Natural killer cell (primary cell): ENCODE measurements at regions not wholly inside any gene's neighbourhood (a gene's known extent, or its start where the extent isn't known, plus 50 kb on each side); places are given as distances from the start of the nearest gene placed in this dataset.

ENCODE experiments used
- ATAC-seq, 3 donors: fragments of 150-1000 bp in 2 of 3; fragments of 200-7000 bp in 1 of 3; cut with Tn5 transposase; 1 replicate in 1 of 3; 2 replicates in 2 of 3; pipeline ENCODE4 v1.10.0; 2021; ENCODE audit warnings: mild to moderate bottlenecking in 2 of 3, moderate library complexity in 2 of 3
- DNase-seq, 2 donors: peaks; one replicate each; pipeline versions ENCODE4 v3.0.0 to v3.0.0-alpha.2; 2013 to 2021; ENCODE audit warnings: mixed read lengths in 1 of 2
- H3K27ac ChIP-seq: one replicate; pipeline ENCODE4 v1.5.1; 2013; ENCODE audit warnings: mild to moderate bottlenecking, low read length
- H3K27me3 ChIP-seq: one replicate; pipeline ENCODE4 v1.6.1; 2013; ENCODE audit warnings: low read length; ENCODE audit not compliant: control insufficient read depth, insufficient read depth
- H3K36me3 ChIP-seq: one replicate; pipeline ENCODE4 v1.6.1; 2013; ENCODE audit warnings: low read length; ENCODE audit not compliant: control insufficient read depth, insufficient read depth
- H3K4me1 ChIP-seq: one replicate; pipeline ENCODE4 v1.6.1; 2013; ENCODE audit warnings: low read length; ENCODE audit not compliant: control insufficient read depth, insufficient read depth
- H3K4me3 ChIP-seq: one replicate; pipeline ENCODE4 v1.5.1; 2013; ENCODE audit warnings: low read length
- H3K9me3 ChIP-seq: one replicate; pipeline ENCODE4 v1.6.1; 2013; ENCODE audit warnings: low read length; ENCODE audit not compliant: control insufficient read depth, insufficient read depth
- H3K27ac Mint-ChIP-seq, 2 donors: one replicate each; pipeline ENCODE4 v1.8.0; 2022; ENCODE audit warnings: mild to moderate bottlenecking in 2 of 2, mixed read lengths in 2 of 2, moderate library complexity in 1 of 2
- H3K27me3 Mint-ChIP-seq, 2 donors: one replicate each; pipeline ENCODE4 v1.8.0; 2022; ENCODE audit warnings: low read depth in 2 of 2, mixed read lengths in 2 of 2
- H3K36me3 Mint-ChIP-seq: one replicate; pipeline ENCODE4 v1.8.0; 2022; ENCODE audit warnings: mixed read lengths
- H3K4me1 Mint-ChIP-seq, 2 donors: one replicate each; pipeline ENCODE4 v1.8.0; 2022; ENCODE audit warnings: mixed read lengths in 2 of 2
- H3K4me3 Mint-ChIP-seq: one replicate; pipeline ENCODE4 v1.8.0; 2022; ENCODE audit warnings: mild to moderate bottlenecking, moderate library complexity, mixed read lengths
- H3K9me3 Mint-ChIP-seq, 2 donors: one replicate each; pipeline ENCODE4 v1.8.0; 2022; ENCODE audit warnings: mixed read lengths in 2 of 2
- CTCF ChIP-seq: fragments of 200-600 bp; IDR thresholded peaks from one replicate; pipeline ENCODE4 v1.8.0; 2022; ENCODE audit warnings: antibody characterized with exemption
- WGBS: methylation state at CpG from one replicate; pipeline ENCODE4 v1.1.7; 2013; ENCODE audit warnings: missing lambda C conversion rate; ENCODE audit not compliant: insufficient coverage; 5-methylcytosine and 5-hydroxymethylcytosine counted together
- intact Hi-C: fragments of 100-400 bp; cut with micrococcal nuclease; formaldehyde crosslinking; loops from one replicate; pipeline ENCODE4 v1.14.2; 2022

- Histone ChIP-seq H3K27me3 (no peaks in the 10 kb centered on the region), H3K4me1 (no peaks in the 10 kb centered on the region), H3K9me3 (no peaks in the 10 kb centered on the region), H3K27ac (no peak overlapping the region), H3K4me3 (no peak overlapping the region), H3K36me3 (no peaks in the 10 kb centered on the region)
- DNase-seq, result no peak
- ATAC-seq, result no peak
- Mint-ChIP-seq H3K4me3 (no peak overlapping the region), H3K9me3 (peaks cover 2 to 7% of the 10 kb centered on the region in 2 donors), H3K27me3 (no peaks in the 10 kb centered on the region), H3K27ac (no peak overlapping the region), H3K36me3 (no peaks in the 10 kb centered on the region), H3K4me1 (no peaks in the 10 kb centered on the region)
- no peak for TF ChIP-seq CTCF
- intact Hi-C loops, result no loop called here
These were observed 183.3 kb upstream of the INTU start for GRCh38 chr4:127449449-127449848.

GRCh38 chr4:127450276-127450675 is 182.5 kb upstream of the INTU start:
- Histone ChIP-seq H3K27ac (no peak overlapping the region), H3K4me1 (no peaks in the 10 kb centered on the region), H3K27me3 (no peaks in the 10 kb centered on the region), H3K36me3 (no peaks in the 10 kb centered on the region), H3K4me3 (no peak overlapping the region), H3K9me3 (no peaks in the 10 kb centered on the region)
- H3K9me3 Mint-ChIP-seq, result peaks cover 2 to 5% of the 10 kb centered on the region in 2 donors
- 61% methylated on average over 1 of the region's 1 CpG for WGBS
- no peak overlapping the region for H3K4me3 Mint-ChIP-seq
- no peaks in the 10 kb centered on the region for H3K36me3 Mint-ChIP-seq
- H3K27ac Mint-ChIP-seq, result no peak overlapping the region
- no peak for TF ChIP-seq CTCF
- H3K27me3 Mint-ChIP-seq, result no peaks in the 10 kb centered on the region
- intact Hi-C loops, result no loop called here
- ATAC-seq, result no peak
- no peaks in the 10 kb centered on the region for H3K4me1 Mint-ChIP-seq
- no peak for DNase-seq

- H3K4me3 ChIP-seq, result no peak overlapping the region
- no peak for TF ChIP-seq CTCF
- Mint-ChIP-seq H3K4me3 (no peak overlapping the region), H3K27me3 (no peaks in the 10 kb centered on the region), H3K9me3 (peaks cover 14 to 20% of the 10 kb centered on the region in 2 donors), H3K27ac (no peak overlapping the region), H3K4me1 (no peaks in the 10 kb centered on the region), H3K36me3 (no peaks in the 10 kb centered on the region)
- H3K27ac ChIP-seq, result no peak overlapping the region
- no peaks in the 10 kb centered on the region for H3K4me1 ChIP-seq
- H3K36me3 ChIP-seq, result no peaks in the 10 kb centered on the region
- no peaks in the 10 kb centered on the region for H3K27me3 ChIP-seq
- intact Hi-C loops, result no loop called here
- WGBS, result 55% methylated on average over 6 of the region's 6 CpGs
- no peak for DNase-seq
- H3K9me3 ChIP-seq, result no peaks in the 10 kb centered on the region
- ATAC-seq, result no peak
These were observed 168.9 kb upstream of the INTU start for GRCh38 chr4:127463883-127464282.

DNA sequence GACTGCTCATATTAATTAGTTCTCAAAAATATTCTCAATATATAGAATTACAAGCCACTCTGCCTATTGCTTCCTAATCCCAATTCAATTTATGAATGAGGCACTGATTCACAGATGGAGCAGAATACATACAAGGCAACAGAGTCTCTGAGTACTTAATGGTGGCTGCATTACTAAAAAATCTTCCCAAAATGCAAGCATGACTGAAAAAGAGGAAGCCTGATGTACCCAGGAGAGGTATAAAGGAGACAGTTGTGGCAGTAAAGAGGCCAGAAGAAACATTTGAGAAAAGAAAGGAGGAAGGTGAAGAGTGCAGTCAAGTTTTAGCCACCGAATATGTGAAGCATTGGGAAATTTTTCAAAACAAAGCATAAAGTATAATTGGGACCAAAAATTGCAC is 163.2 kb upstream of the INTU start:
- Histone ChIP-seq H3K4me3 (no peak overlapping the region), H3K27ac (no peak overlapping the region), H3K36me3 (no peaks in the 10 kb centered on the region), H3K4me1 (no peaks in the 10 kb centered on the region), H3K9me3 (no peaks in the 10 kb centered on the region), H3K27me3 (no peaks in the 10 kb centered on the region)
- Mint-ChIP-seq H3K4me1 (no peaks in the 10 kb centered on the region), H3K4me3 (no peak overlapping the region), H3K27me3 (no peaks in the 10 kb centered on the region), H3K9me3 (peaks cover 2 to 8% of the 10 kb centered on the region in 2 donors), H3K27ac (no peak overlapping the region), H3K36me3 (no peaks in the 10 kb centered on the region)
- ATAC-seq (no peak), DNase-seq (no peak)
- WGBS, result 79% methylated on average over 1 of the region's 1 CpG
- no peak for TF ChIP-seq CTCF
- intact Hi-C loops, result no loop called here
